Natural killer cell treated with Interleukin-12 subunit alpha and Interleukin-12 subunit beta and Interleukin-15 and Interleukin-18, amount 100 ng/mL, for 72 hours (primary cell): ENCODE measurements at regions not wholly inside any gene's neighbourhood (a gene's known extent, or its start where the extent isn't known, plus 50 kb on each side); places are given as distances from the start of the nearest gene placed in this dataset.
A peak's percentile ranks its signal among the peaks of the same experiment; 100 is the strongest.

Experiments
- ATAC-seq, 2 donors: fragments of 150-1000 bp; cut with Tn5 transposase in 1 of 2; sonication (Bioruptor Pico), chemical (Tn5 transposase) in 1 of 2; 2 replicates each; pipeline ENCODE4 v1.10.0; 2021
- DNase-seq: peaks from one replicate; pipeline ENCODE4 v3.0.0; 2022; ENCODE audit warnings: low spot score
- H3K27ac Mint-ChIP-seq, 2 donors: 1 replicate in 1 of 2; 2 replicates in 1 of 2; pipeline ENCODE4 v1.8.0; 2022; ENCODE audit warnings: mixed read lengths in 2 of 2, mild to moderate bottlenecking in 1 of 2, moderate library complexity in 1 of 2
- H3K27me3 Mint-ChIP-seq, 2 donors: 1 replicate in 1 of 2; 2 replicates in 1 of 2; pipeline ENCODE4 v1.8.0; 2022; ENCODE audit warnings: mixed read lengths in 2 of 2
- H3K36me3 Mint-ChIP-seq: one replicate; pipeline ENCODE4 v1.8.0; 2022; ENCODE audit warnings: mixed read lengths
- H3K4me1 Mint-ChIP-seq, 2 donors: 1 replicate in 1 of 2; 2 replicates in 1 of 2; pipeline ENCODE4 v1.8.0; 2022; ENCODE audit warnings: low read depth in 2 of 2, mixed read lengths in 2 of 2, mild to moderate bottlenecking in 1 of 2
- H3K4me3 Mint-ChIP-seq: one replicate; pipeline ENCODE4 v1.8.0; 2022; ENCODE audit warnings: mixed read lengths
- H3K9me3 Mint-ChIP-seq: 2 replicates; pipeline ENCODE4 v1.8.0; 2022; ENCODE audit warnings: mixed read lengths

GRCh38 chr14:94890785-94891184 is 120.9 kb upstream of the GSC start:
- Mint-ChIP-seq H3K36me3 (no peaks in the 10 kb centered on the region), H3K9me3 (no peaks in the 10 kb centered on the region), H3K27me3 (no peaks in the 10 kb centered on the region), H3K4me1 (no peaks in the 10 kb centered on the region), H3K27ac (no peak overlapping the region), H3K4me3 (no peak overlapping the region)
- no peak for DNase-seq
- ATAC-seq: no peak

GRCh38 chr14:94889520-94890312 is 119.8 kb upstream of the GSC start:
- no peak overlapping the region for H3K4me3 Mint-ChIP-seq
- no peaks in the 10 kb centered on the region for H3K9me3 Mint-ChIP-seq
- H3K4me1 Mint-ChIP-seq: peaks cover 7 to 8% of the 10 kb centered on the region in 2 donors
- DNase-seq (no peak), ATAC-seq (peak in 1 of 2 donors; percentile 7)
- no peak overlapping the region for H3K27ac Mint-ChIP-seq
- peaks cover 0 to 3% of the 10 kb centered on the region in 2 donors for H3K27me3 Mint-ChIP-seq
- no peaks in the 10 kb centered on the region for H3K36me3 Mint-ChIP-seq

- no peak overlapping the region for H3K4me3 Mint-ChIP-seq
- H3K36me3 Mint-ChIP-seq: no peaks in the 10 kb centered on the region
- H3K27ac Mint-ChIP-seq: no peak overlapping the region
- H3K9me3 Mint-ChIP-seq: no peaks in the 10 kb centered on the region
- no peak for ATAC-seq
- peaks cover 0 to 3% of the 10 kb centered on the region in 2 donors for H3K27me3 Mint-ChIP-seq
- peaks cover 7 to 8% of the 10 kb centered on the region in 2 donors for H3K4me1 Mint-ChIP-seq
- DNase-seq: no peak
Observed at GRCh38 chr14:94888121-94888520, 118.2 kb upstream of the GSC start.

- ATAC-seq (peak in 1 of 2 donors; percentile 25), DNase-seq (no peak)
- H3K36me3 Mint-ChIP-seq: no peaks in the 10 kb centered on the region
- H3K4me1 Mint-ChIP-seq: peaks cover 7 to 8% of the 10 kb centered on the region in 2 donors
- no peak overlapping the region for H3K27ac Mint-ChIP-seq
- H3K4me3 Mint-ChIP-seq: no peak overlapping the region
- peaks cover 0 to 3% of the 10 kb centered on the region in 2 donors for H3K27me3 Mint-ChIP-seq
- no peaks in the 10 kb centered on the region for H3K9me3 Mint-ChIP-seq
Observed at GRCh38 chr14:94887591-94887990, 117.7 kb upstream of the GSC start.

- Mint-ChIP-seq H3K27me3 (peaks cover 0 to 7% of the 10 kb centered on the region in 2 donors), H3K4me3 (no peak overlapping the region), H3K9me3 (no peaks in the 10 kb centered on the region), H3K4me1 (peaks cover 7 to 8% of the 10 kb centered on the region in 2 donors), H3K27ac (no peak overlapping the region), H3K36me3 (no peaks in the 10 kb centered on the region)
- DNase-seq (no peak), ATAC-seq (no peak)
Observed at GRCh38 chr14:94886931-94887330, 117.0 kb upstream of the GSC start.

DNA sequence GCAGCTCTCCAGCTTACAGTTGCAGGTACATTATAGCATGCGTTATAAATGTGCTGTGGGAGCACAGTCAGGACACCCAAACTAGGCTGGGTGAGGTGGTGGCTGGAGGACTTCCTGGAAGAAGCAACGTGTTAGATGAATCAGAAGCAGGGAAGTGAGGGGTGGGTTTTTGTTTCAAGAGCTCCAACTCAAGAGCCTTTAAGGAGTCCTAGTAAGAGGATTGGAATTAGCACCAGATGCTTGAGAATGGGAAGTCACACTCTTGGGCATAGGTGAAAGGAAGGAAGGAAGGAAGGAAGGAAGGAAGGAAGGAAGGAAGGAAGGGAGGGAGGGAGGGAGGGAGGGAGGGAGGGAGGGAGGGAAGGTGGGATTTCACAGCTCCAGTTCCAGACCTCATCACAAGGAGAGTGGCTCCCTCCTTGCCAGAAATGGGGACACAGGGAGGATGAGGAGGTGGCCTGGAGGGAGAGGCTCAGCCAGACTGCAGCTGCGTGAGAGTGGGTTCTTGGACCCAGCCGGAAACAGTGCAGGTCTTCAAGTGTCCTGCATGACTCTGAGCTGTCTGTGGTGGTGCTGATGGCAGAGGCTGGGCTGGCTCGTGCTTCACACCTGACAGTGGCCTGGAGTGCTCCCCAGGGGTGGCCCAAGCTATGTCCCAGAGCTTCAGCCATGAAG is 115.7 kb upstream of the GSC start:
- DNase-seq (no peak), ATAC-seq (no peak)
- Mint-ChIP-seq H3K4me3 (no peak overlapping the region), H3K4me1 (peaks cover 7 to 8% of the 10 kb centered on the region in 2 donors), H3K27ac (no peak overlapping the region), H3K27me3 (peaks cover 0 to 7% of the 10 kb centered on the region in 2 donors), H3K36me3 (no peaks in the 10 kb centered on the region), H3K9me3 (no peaks in the 10 kb centered on the region)

- Mint-ChIP-seq H3K4me3 (no peak overlapping the region), H3K4me1 (peaks cover 7 to 8% of the 10 kb centered on the region in 2 donors), H3K27me3 (peaks cover 0 to 7% of the 10 kb centered on the region in 2 donors), H3K36me3 (no peaks in the 10 kb centered on the region), H3K9me3 (no peaks in the 10 kb centered on the region), H3K27ac (no peak overlapping the region)
- DNase-seq: no peak
- ATAC-seq: no peak
Observed at GRCh38 chr14:94884616-94885230, 114.8 kb upstream of the GSC start.

- H3K36me3 Mint-ChIP-seq: no peaks in the 10 kb centered on the region
- DNase-seq (no peak), ATAC-seq (no peak)
- H3K4me1 Mint-ChIP-seq: peaks cover 7 to 8% of the 10 kb centered on the region in 2 donors
- no peaks in the 10 kb centered on the region for H3K9me3 Mint-ChIP-seq
- H3K27me3 Mint-ChIP-seq: peaks cover 6 to 7% of the 10 kb centered on the region in 2 donors
- no peak overlapping the region for H3K27ac Mint-ChIP-seq
- H3K4me3 Mint-ChIP-seq: no peak overlapping the region
Observed at GRCh38 chr14:94882401-94882800, 112.5 kb upstream of the GSC start.

- no peak for ATAC-seq
- no peak overlapping the region for H3K27ac Mint-ChIP-seq
Observed at GRCh38 chr14:94880876-94881275, 111.0 kb upstream of the GSC start.

DNA sequence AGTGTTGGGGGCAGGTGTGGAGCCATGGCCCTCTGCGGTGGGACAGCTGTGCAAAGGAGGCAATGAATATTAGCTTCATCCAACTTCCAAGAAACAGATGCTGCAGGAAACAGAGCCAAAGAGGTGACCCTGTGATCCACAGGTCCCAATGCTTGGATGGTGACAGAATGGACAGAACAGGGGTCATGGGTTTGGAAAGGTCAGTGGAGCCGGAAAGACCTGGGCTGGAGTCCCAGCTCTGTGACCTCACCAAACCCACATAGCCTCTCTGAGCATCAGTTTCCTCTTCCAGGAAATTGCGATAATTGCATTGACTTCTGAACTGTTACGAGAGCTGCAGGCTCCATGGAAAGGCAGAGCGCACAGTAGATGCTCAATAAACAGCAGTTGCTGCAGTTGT is 110.2 kb upstream of the GSC start:
- Mint-ChIP-seq H3K27ac (no peak overlapping the region), H3K36me3 (no peaks in the 10 kb centered on the region), H3K9me3 (no peaks in the 10 kb centered on the region), H3K4me3 (no peak overlapping the region), H3K4me1 (peaks cover 2 to 3% of the 10 kb centered on the region in 2 donors), H3K27me3 (peaks cover 10 to 19% of the 10 kb centered on the region in 2 donors)
- no peak for ATAC-seq
- DNase-seq: no peak

More at GRCh38 chr14:94880876-94881275, 111.0 kb upstream of the GSC start:
- Mint-ChIP-seq H3K4me1 (peaks cover 7 to 8% of the 10 kb centered on the region in 2 donors), H3K9me3 (no peaks in the 10 kb centered on the region), H3K4me3 (no peak overlapping the region), H3K36me3 (no peaks in the 10 kb centered on the region), H3K27me3 (peaks cover 14 to 15% of the 10 kb centered on the region in 2 donors)
- no peak for DNase-seq

GRCh38 chr14:94879537-94879936 is 109.6 kb upstream of the GSC start:
- Mint-ChIP-seq H3K36me3 (no peaks in the 10 kb centered on the region), H3K27me3 (peaks cover 10 to 22% of the 10 kb centered on the region in 2 donors), H3K9me3 (no peaks in the 10 kb centered on the region), H3K4me3 (no peak overlapping the region), H3K27ac (no peak overlapping the region), H3K4me1 (no peaks in the 10 kb centered on the region)
- DNase-seq (no peak), ATAC-seq (no peak)

- Mint-ChIP-seq H3K4me1 (no peaks in the 10 kb centered on the region), H3K9me3 (no peaks in the 10 kb centered on the region), H3K4me3 (no peak overlapping the region), H3K27me3 (peaks cover 6 to 23% of the 10 kb centered on the region in 2 donors), H3K27ac (no peak overlapping the region), H3K36me3 (no peaks in the 10 kb centered on the region)
- no peak for DNase-seq
- no peak for ATAC-seq
Observed at GRCh38 chr14:94876306-94876705, 106.4 kb upstream of the GSC start.

DNA sequence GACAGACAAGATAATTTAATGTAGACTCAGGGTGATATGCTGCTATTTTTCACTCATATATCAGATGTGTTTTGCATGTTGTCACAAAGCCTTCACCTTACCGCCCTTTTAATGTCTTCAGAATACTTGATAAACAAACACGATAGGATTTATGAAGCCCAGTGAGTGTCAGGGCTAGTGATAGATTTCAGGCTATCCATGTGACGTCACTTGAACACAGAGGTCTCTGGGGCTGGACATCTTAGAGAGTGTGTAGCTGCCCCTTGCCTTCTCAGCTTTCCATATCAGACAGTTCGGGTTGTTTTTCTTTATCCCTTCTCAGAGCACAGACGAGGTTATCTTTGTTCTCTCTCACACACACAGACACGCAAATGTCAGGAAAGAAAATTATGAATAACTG is 105.3 kb upstream of the GSC start:
- ATAC-seq: no peak
- H3K9me3 Mint-ChIP-seq: no peaks in the 10 kb centered on the region
- DNase-seq: no peak

DNA sequence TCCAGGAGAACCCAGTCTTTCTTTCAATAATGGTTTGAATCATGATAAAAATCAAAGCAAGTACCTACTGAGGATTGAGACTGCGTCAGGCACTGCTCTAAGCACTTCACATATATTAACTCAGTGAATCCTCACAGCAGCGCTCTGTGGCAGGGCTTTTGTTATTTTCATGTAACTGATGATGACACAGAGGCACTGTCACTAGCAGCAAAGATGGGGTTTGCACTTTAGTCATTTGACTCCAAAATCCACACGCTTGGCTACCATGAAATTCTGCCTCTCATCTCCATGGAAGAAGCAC is 98.8 kb upstream of the GSC start:
- no peak overlapping the region for H3K27ac Mint-ChIP-seq
- no peaks in the 10 kb centered on the region for H3K9me3 Mint-ChIP-seq
- H3K4me1 Mint-ChIP-seq: no peaks in the 10 kb centered on the region
- H3K36me3 Mint-ChIP-seq: no peaks in the 10 kb centered on the region
- ATAC-seq: no peak
- DNase-seq: no peak
- peaks cover 20 to 26% of the 10 kb centered on the region in 2 donors for H3K27me3 Mint-ChIP-seq
- H3K4me3 Mint-ChIP-seq: no peak overlapping the region

More for the DNA sequence above, 105.3 kb upstream of the GSC start:
- Mint-ChIP-seq H3K36me3 (no peaks in the 10 kb centered on the region), H3K4me3 (no peak overlapping the region), H3K27ac (no peak overlapping the region), H3K4me1 (no peaks in the 10 kb centered on the region), H3K27me3 (peaks cover 12 to 28% of the 10 kb centered on the region in 2 donors)
